ENCODE measurements at regions not wholly inside any gene's neighbourhood (a gene's known extent, or its start where the extent isn't known, plus 50 kb on each side); places are given as distances from the start of the nearest gene placed in this dataset.

GRCh38 chr2:47297767-47298425, 71.2 kb upstream of the EPCAM start:
- Histone ChIP-seq H3K79me2 (ENCODE audit: insufficient read depth, low read length) (no peaks in the 10 kb centered on the region), H3K4me3 (ENCODE audit: insufficient read depth, low read depth, low read length) (no peak overlapping the region), H3K27ac (ENCODE audit: low read depth, low read length) (no peak overlapping the region), H3K4me2 (ENCODE audit: low read length) (no peak overlapping the region), H3K9me3 (ENCODE audit: insufficient read depth, low read depth, low read length) (no peaks in the 10 kb centered on the region), H3K9ac (ENCODE audit: low read length) (no peak overlapping the region), H3K27me3 (ENCODE audit: insufficient read depth, low read length) (peaks cover 2% of the 10 kb centered on the region), H3K4me1 (ENCODE audit: insufficient read depth, low read length) (no peaks in the 10 kb centered on the region), H3K36me3 (ENCODE audit: insufficient read depth, low read length) (no peaks in the 10 kb centered on the region), H4K20me1 (ENCODE audit: insufficient read depth, low read length) (no peaks in the 10 kb centered on the region), H2AFZ (ENCODE audit: low read depth, low read length) (no peak overlapping the region)
- H3K27me3 Mint-ChIP-seq (ENCODE audit: low read depth, unreplicated experiment) = peaks cover 5% of the 10 kb centered on the region
- no peak for DNase-seq (ENCODE audit: low read depth)
- no peaks in the 10 kb centered on the region for H3K36me3 Mint-ChIP-seq (ENCODE audit: low read depth, unreplicated experiment)
- no peak for FAIRE-seq
- no peak overlapping the region for H3K4me3 Mint-ChIP-seq (ENCODE audit: unreplicated experiment)
- no peak overlapping the region for H3K27ac Mint-ChIP-seq (ENCODE audit: unreplicated experiment)
- no peaks in the 10 kb centered on the region for H3K9me3 Mint-ChIP-seq (ENCODE audit: unreplicated experiment)
- H3K4me1 Mint-ChIP-seq (ENCODE audit: low read depth, unreplicated experiment) = peaks cover 20% of the 10 kb centered on the region
- no peak for TF ChIP-seq EZH2 (IDR thresholded peaks at IDR 0.05; ENCODE audit: insufficient read depth, low read length)
- no peak for TF ChIP-seq CTCF (IDR thresholded peaks at IDR 0.05; ENCODE audit: insufficient read depth, low read depth, low read length)

- Histone ChIP-seq H3K9me3 (ENCODE audit: insufficient read depth, low read depth, low read length) (no peaks in the 10 kb centered on the region), H3K4me3 (ENCODE audit: insufficient read depth, low read depth, low read length) (no peak overlapping the region), H3K9ac (ENCODE audit: low read length) (no peak overlapping the region), H3K4me1 (ENCODE audit: insufficient read depth, low read length) (no peaks in the 10 kb centered on the region), H3K4me2 (ENCODE audit: low read length) (no peak overlapping the region), H3K79me2 (ENCODE audit: insufficient read depth, low read length) (no peaks in the 10 kb centered on the region), H4K20me1 (ENCODE audit: insufficient read depth, low read length) (no peaks in the 10 kb centered on the region), H2AFZ (ENCODE audit: low read depth, low read length) (no peak overlapping the region), H3K27me3 (ENCODE audit: insufficient read depth, low read length) (peaks cover 2% of the 10 kb centered on the region), H3K36me3 (ENCODE audit: insufficient read depth, low read length) (no peaks in the 10 kb centered on the region), H3K27ac (ENCODE audit: low read depth, low read length) (no peak overlapping the region)
- Mint-ChIP-seq H3K27ac (ENCODE audit: unreplicated experiment) (peak overlapping the region; percentile 10), H3K4me1 (ENCODE audit: low read depth, unreplicated experiment) (peaks cover 20% of the 10 kb centered on the region), H3K27me3 (ENCODE audit: low read depth, unreplicated experiment) (peaks cover 2% of the 10 kb centered on the region), H3K36me3 (ENCODE audit: low read depth, unreplicated experiment) (no peaks in the 10 kb centered on the region), H3K9me3 (ENCODE audit: unreplicated experiment) (no peaks in the 10 kb centered on the region), H3K4me3 (ENCODE audit: unreplicated experiment) (no peak overlapping the region)
- DNase-seq (ENCODE audit: low read depth) (no peak), FAIRE-seq (no peak)
- no peak for TF ChIP-seq CTCF (IDR thresholded peaks at IDR 0.05; ENCODE audit: insufficient read depth, low read depth, low read length)
- no peak for TF ChIP-seq EZH2 (IDR thresholded peaks at IDR 0.05; ENCODE audit: insufficient read depth, low read length)
Observed at GRCh38 chr2:47295981-47296635, 73.0 kb upstream of the EPCAM start.
